Glutamatergic neuron (in vitro differentiated cells): ENCODE measurements at regions not wholly inside any gene's neighbourhood (a gene's known extent, or its start where the extent isn't known, plus 50 kb on each side); places are given as distances from the start of the nearest gene placed in this dataset.

Source experiments
- DNase-seq: peaks from one replicate; pipeline ENCODE4 v3.0.0; 2022
- H3K27ac Mint-ChIP-seq: one replicate; pipeline ENCODE4 v1.8.0; 2020; ENCODE audit warnings: mild to moderate bottlenecking, mixed read lengths, inconsistent platforms; ENCODE audit not compliant: unreplicated experiment
- H3K27me3 Mint-ChIP-seq: one replicate; pipeline ENCODE4 v1.8.0; 2020; ENCODE audit warnings: mild to moderate bottlenecking, moderate library complexity, mixed read lengths, inconsistent platforms; ENCODE audit not compliant: unreplicated experiment
- H3K36me3 Mint-ChIP-seq: one replicate; pipeline ENCODE4 v1.8.0; 2020; ENCODE audit warnings: mild to moderate bottlenecking, mixed read lengths, inconsistent platforms; ENCODE audit not compliant: unreplicated experiment
- H3K4me1 Mint-ChIP-seq: one replicate; pipeline ENCODE4 v1.8.0; 2020; ENCODE audit warnings: mild to moderate bottlenecking, low read depth, mixed read lengths, inconsistent platforms; ENCODE audit not compliant: unreplicated experiment
- H3K4me3 Mint-ChIP-seq: one replicate; pipeline ENCODE4 v1.8.0; 2020; ENCODE audit warnings: mild to moderate bottlenecking, mixed read lengths, inconsistent platforms; ENCODE audit not compliant: unreplicated experiment
- H3K9me3 Mint-ChIP-seq: one replicate; pipeline ENCODE4 v1.8.0; 2020; ENCODE audit warnings: mild to moderate bottlenecking, moderate library complexity, mixed read lengths, inconsistent platforms; ENCODE audit not compliant: unreplicated experiment
- TF ChIP-seq, protein P1 (sequence below): fragments of 200-600 bp; sonication (generic); IDR thresholded peaks from one replicate; pipeline ENCODE4 v1.5.0; 2021; ENCODE audit not compliant: partially characterized antibody, unreplicated experiment

DNA sequence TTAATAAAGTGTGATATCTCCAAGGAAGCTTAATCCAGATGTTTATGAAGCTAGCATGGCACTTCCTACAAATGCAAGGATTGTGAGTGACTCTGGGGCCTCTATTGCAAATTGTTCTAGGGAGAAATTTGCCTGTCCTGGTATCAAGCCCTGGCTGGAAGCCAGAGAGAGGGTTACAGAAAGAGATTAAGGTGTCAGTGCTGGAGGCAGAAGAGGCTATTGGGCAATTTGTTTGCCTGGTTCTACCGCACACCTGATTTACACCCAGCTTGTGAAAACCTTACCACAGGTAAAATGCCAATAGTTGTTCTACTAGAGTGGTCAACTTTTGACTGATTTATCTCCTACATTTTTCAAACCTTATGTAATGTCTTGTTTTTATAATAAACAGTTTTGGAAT, 186.7 kb upstream of the FAT1 start:
- H3K4me3 Mint-ChIP-seq: no peak overlapping the region
- no peaks in the 10 kb centered on the region for H3K27me3 Mint-ChIP-seq
- H3K36me3 Mint-ChIP-seq: no peaks in the 10 kb centered on the region
- TF ChIP-seq, protein P1, sequence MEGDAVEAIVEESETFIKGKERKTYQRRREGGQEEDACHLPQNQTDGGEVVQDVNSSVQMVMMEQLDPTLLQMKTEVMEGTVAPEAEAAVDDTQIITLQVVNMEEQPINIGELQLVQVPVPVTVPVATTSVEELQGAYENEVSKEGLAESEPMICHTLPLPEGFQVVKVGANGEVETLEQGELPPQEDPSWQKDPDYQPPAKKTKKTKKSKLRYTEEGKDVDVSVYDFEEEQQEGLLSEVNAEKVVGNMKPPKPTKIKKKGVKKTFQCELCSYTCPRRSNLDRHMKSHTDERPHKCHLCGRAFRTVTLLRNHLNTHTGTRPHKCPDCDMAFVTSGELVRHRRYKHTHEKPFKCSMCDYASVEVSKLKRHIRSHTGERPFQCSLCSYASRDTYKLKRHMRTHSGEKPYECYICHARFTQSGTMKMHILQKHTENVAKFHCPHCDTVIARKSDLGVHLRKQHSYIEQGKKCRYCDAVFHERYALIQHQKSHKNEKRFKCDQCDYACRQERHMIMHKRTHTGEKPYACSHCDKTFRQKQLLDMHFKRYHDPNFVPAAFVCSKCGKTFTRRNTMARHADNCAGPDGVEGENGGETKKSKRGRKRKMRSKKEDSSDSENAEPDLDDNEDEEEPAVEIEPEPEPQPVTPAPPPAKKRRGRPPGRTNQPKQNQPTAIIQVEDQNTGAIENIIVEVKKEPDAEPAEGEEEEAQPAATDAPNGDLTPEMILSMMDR: no peak
- no peaks in the 10 kb centered on the region for H3K4me1 Mint-ChIP-seq
- H3K9me3 Mint-ChIP-seq: no peaks in the 10 kb centered on the region
- no peak overlapping the region for H3K27ac Mint-ChIP-seq
- no peak for DNase-seq

GRCh38 chr4:186912606-186913005, 188.9 kb upstream of the FAT1 start:
- H3K9me3 Mint-ChIP-seq: no peaks in the 10 kb centered on the region
- H3K4me1 Mint-ChIP-seq: no peaks in the 10 kb centered on the region
- DNase-seq: no peak
- H3K4me3 Mint-ChIP-seq: no peak overlapping the region
- no peak overlapping the region for H3K27ac Mint-ChIP-seq
- TF ChIP-seq, protein P1: no peak
- H3K36me3 Mint-ChIP-seq: no peaks in the 10 kb centered on the region
- no peaks in the 10 kb centered on the region for H3K27me3 Mint-ChIP-seq

GRCh38 chr4:186915816-186916215, 192.2 kb upstream of the FAT1 start:
- Mint-ChIP-seq H3K36me3 (no peaks in the 10 kb centered on the region), H3K27me3 (peaks cover 2% of the 10 kb centered on the region), H3K27ac (no peak overlapping the region), H3K4me3 (no peak overlapping the region), H3K9me3 (no peaks in the 10 kb centered on the region), H3K4me1 (peaks cover 2% of the 10 kb centered on the region)
- TF ChIP-seq, protein P1: no peak
- DNase-seq: no peak

DNA sequence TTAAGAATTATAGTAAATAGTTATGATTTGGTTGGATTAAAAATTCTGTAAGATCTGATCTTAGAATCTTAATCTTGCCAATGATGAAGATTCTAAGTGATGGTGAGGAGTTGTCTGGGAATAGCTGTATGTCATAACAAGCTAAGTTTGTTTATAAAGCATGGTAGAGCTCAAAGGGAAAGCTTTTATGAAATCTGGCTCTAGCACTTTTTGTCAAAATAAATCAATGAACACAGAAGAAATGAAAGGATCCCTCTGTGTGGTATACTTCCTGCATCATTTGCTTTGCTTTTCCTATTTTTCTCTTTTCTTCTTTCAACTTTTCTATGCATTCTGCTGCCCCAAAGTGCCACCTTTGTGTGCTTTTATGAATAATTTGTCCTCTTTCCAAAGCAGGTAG, 193.5 kb upstream of the FAT1 start:
- TF ChIP-seq, protein P1: no peak
- no peak for DNase-seq
- H3K4me1 Mint-ChIP-seq: peaks cover 5% of the 10 kb centered on the region
- H3K27ac Mint-ChIP-seq: no peak overlapping the region
- no peak overlapping the region for H3K4me3 Mint-ChIP-seq
- H3K27me3 Mint-ChIP-seq: peaks cover 2% of the 10 kb centered on the region
- H3K36me3 Mint-ChIP-seq: no peaks in the 10 kb centered on the region
- H3K9me3 Mint-ChIP-seq: no peaks in the 10 kb centered on the region

GRCh38 chr4:186918466-186918865, 194.8 kb upstream of the FAT1 start:
- peaks cover 2% of the 10 kb centered on the region for H3K27me3 Mint-ChIP-seq
- DNase-seq: no peak
- H3K4me3 Mint-ChIP-seq: no peak overlapping the region
- H3K27ac Mint-ChIP-seq: no peak overlapping the region
- TF ChIP-seq, protein P1: no peak
- H3K36me3 Mint-ChIP-seq: no peaks in the 10 kb centered on the region
- H3K4me1 Mint-ChIP-seq: peaks cover 5% of the 10 kb centered on the region
- H3K9me3 Mint-ChIP-seq: no peaks in the 10 kb centered on the region
